ENCODE measurements at regions not wholly inside any gene's neighbourhood (a gene's known extent, or its start where the extent isn't known, plus 50 kb on each side); places are given as distances from the start of the nearest gene placed in this dataset.

DNA sequence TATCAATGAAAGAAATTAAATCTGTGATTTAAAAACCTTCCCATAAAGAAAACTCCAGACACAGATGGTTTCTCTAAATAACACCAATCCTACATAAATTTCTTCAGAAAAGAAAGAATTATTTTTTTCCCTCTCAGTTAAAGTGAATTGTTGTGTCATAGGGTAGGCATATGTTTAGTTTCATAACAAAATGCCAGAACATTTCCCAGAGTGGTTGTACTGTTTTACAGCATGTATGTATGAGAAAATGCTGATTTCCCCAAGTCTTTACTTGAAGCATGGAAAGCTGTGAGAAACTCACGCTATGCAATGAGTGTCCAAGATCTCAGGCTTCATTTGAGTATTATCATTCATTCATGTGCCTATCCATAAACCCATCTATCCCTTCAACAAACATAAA is 582.5 kb downstream of the ELAVL2 start:
- in situ Hi-C loops (cut with HindIII; ENCODE audit: low sequenced_read_pairs), result no loop called here
- no peak for DNase-seq (ENCODE audit: low spot score)

DNA sequence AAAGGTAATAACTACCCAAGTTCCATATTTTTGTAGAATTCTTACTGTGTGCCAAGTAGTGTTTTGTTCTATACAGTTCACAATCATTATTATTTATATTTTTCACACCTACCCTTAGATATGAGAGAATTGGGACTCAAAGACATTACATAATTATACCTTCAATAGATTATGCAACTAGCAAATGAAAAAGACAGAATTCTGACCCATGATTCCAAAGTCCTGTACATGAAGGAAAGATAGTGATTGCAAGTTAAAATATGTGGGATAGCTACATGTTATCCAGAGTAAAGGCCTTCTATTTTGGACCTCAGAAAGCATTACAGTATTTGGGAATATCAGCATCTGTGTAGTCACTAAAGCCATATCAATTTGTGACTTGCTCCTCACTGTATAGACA is 581.0 kb downstream of the ELAVL2 start:
- DNase-seq (ENCODE audit: low spot score), result no peak
- in situ Hi-C loops (cut with HindIII; ENCODE audit: low sequenced_read_pairs), result no loop called here

DNA sequence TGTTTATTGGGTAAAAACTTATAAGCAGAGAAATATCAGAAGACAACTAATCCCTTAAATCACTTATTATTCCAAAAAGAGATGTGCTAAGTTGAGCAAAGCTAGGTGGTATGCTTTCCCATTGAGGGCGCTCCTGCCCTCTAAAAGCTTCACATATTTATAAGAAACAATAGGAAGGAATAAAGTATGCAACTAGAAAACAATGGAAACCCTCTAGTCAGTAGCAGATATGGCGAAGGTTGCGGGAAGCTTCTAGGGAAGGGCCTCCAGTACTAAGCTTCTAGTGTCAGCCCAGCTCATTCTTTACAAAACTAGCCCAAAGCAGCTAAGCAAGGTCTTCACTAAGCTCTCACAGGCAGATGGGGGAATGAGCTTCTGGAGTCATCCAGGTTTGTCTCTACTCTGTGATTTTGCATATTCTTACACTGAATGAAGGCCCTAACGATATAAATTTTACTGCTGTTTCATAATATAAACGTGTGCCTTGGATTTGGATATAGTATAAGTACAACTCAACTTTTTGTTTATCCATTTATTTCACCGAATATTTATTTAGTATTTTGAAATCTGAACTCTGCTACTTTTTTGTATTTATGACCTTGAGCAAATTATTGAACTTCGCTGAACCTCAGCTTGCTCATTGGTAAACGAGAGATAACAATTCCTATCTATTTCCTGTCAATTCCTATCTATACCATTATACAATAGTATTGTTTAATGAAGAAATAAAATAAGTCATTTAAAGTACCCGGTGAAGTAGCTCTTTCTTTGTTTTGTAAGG is 571.4 kb downstream of the ELAVL2 start:
- in situ Hi-C loops (cut with HindIII; ENCODE audit: low sequenced_read_pairs), result no loop called here
- no peak for DNase-seq (ENCODE audit: low spot score)

DNA sequence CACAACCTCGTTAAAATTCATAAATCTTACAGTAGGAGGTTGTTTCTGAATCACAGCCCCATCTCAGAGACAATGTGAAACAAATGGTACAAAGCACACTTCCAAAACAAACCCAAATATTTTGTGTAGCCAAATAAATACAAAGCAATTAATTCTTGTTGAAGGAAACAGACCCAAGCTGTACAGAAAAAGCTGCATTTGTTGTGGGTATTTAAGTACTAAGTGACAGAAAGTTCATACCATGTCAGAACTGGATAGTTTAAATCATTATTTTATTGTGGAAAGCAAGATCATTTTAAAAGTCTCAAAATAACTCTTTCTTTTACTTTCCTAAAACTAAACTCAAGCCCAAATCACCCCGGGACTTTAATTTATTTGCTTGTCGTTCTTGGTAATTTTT is 570.7 kb downstream of the ELAVL2 start:
- in situ Hi-C loops (cut with HindIII; ENCODE audit: low sequenced_read_pairs), result no loop called here
- no peak for DNase-seq (ENCODE audit: low spot score)

DNA sequence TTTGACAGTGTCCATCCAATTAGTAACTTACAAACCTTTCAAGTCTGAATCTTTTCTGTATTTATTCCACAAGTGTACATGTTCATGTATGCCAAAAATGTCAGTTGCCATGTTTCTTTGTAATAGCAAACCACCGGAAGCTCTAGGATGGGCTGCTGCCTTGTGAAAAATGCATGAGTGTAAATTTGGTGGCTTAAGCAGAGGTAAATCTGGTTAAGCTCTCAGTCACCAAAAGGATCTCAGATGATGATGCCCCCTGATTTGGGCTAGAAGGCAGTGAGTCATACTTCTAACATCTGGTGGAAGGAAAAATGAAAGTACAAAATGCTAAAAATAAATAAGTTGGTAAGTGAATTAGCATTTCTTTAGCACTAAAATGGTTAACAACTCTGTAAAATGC is 567.5 kb downstream of the ELAVL2 start:
- in situ Hi-C loops (cut with HindIII; ENCODE audit: low sequenced_read_pairs), result no loop called here
- DNase-seq (ENCODE audit: low spot score), result no peak

DNA sequence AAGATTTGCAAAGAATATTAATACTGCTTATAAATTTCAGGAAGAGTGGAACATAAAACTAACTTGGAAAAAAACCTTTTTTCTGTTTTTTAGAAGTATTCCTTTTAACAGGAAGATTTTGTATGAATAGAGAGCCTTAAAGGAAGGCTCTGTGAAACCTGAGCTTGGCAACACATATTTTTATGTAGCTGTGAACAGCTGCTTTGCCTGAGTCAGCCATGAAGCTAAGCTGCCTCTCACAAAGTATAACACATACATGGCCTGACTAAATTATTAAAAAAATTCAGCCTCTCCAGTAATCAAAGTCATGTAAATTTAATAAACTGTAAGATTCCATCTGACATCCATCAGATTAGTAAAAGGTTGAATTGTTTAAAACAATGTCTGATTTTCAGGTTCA is 547.5 kb downstream of the ELAVL2 start:
- DNase-seq (ENCODE audit: low spot score), result no peak
- in situ Hi-C loops (cut with HindIII; ENCODE audit: low sequenced_read_pairs), result no loop called here

DNA sequence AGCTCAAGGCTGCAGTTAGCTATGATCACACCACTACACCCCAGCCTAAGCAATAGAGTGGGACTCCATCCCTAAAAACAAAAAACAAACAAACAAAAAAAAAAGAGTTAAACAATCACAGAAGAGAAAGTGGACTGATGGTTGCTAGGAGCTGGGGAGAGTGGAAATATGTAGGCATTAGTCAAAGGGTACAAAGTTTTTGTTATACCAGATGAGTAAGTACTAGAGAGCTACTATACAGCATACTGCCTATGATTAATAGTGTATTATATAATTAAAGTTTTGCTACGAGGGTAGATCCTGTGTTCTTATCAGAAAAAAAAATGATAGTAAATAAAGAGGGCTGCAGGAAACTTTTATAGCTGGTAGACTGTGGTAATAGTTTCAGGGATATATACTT is 538.6 kb downstream of the ELAVL2 start:
- in situ Hi-C loops (cut with HindIII; ENCODE audit: low sequenced_read_pairs), result no loop called here
- DNase-seq (ENCODE audit: low spot score), result no peak

DNA sequence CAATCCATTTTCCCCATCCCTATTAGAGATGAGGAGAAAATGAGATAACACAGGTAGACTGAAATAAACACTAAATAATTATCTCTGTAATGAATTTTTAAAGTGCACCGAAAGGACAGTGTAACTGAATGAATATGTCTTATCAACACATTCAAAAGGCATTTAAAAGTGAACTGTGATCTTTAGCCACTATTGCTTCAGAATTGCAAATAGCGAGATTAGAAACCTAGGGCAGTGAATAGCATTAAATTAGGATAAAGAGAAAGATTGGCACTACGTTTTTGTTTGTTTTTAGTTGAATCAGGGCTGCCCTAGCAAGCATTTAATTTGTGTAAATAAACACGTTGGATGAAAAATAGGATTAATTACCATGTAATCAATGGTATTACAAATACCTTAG is 537.5 kb downstream of the ELAVL2 start:
- in situ Hi-C loops (cut with HindIII; ENCODE audit: low sequenced_read_pairs), result no loop called here

DNA sequence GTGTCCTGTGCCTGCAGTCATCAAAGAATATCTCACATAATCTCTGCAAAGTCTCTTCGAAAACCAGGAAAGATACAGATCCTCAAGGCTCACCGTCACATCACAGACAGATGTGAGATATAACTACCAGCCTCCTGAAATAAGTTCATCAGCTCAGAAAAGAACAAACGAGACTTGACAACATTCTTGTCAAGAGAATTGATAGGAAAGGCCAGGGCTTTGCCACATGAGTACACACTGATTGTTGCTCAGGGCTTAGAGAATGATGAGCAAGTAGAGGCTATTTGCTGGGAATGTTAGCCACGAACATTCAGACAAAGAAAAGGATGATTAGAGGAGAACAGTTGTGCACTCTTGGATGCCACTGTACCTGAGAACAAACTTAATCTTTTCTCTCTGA is 535.1 kb downstream of the ELAVL2 start:
- DNase-seq (ENCODE audit: low spot score), result no peak
- in situ Hi-C loops (cut with HindIII; ENCODE audit: low sequenced_read_pairs), result no loop called here

More for the DNA sequence above, 537.5 kb downstream of the ELAVL2 start:
- DNase-seq (ENCODE audit: low spot score), result no peak

DNA sequence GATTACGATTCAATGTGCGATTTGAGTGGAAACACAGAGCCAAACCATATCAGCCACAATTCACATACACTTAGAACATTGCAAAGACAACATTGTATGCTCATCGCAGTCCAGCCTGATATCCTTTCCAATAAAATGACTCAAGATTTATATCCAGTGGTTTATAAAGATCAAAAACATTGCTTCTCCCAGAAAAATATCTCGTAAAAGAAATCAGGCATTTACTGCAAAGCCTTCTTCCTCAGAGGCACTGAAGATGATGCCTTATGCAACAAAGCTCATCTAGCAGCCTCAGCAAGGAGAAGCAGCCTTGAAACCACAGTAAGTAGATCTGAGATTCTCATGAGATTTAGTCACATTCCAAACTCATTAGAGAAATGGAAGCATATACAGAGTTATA is 523.8 kb downstream of the ELAVL2 start:
- in situ Hi-C loops (cut with HindIII; ENCODE audit: low sequenced_read_pairs), result no loop called here
- DNase-seq (ENCODE audit: low spot score), result no peak

DNA sequence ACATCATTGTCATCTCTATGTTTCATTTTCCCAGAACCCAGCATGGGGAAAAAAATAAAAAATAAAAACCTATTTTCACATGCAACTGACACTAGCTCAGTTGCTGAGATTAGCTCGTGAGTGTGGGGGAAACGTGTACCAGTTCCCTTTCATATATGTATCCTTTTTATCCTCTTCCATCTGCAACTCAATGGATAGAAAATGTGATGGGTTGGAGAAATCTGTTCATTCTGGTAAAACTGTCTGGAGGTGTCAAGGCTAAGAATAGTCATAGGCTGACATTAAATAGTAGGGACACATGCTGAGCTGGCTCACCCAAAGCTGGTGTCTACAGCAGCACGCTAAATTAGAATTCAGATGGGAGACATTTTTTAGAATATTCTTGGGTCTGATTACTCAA is 519.3 kb downstream of the ELAVL2 start:
- DNase-seq (ENCODE audit: low spot score), result no peak
- in situ Hi-C loops (cut with HindIII; ENCODE audit: low sequenced_read_pairs), result no loop called here

DNA sequence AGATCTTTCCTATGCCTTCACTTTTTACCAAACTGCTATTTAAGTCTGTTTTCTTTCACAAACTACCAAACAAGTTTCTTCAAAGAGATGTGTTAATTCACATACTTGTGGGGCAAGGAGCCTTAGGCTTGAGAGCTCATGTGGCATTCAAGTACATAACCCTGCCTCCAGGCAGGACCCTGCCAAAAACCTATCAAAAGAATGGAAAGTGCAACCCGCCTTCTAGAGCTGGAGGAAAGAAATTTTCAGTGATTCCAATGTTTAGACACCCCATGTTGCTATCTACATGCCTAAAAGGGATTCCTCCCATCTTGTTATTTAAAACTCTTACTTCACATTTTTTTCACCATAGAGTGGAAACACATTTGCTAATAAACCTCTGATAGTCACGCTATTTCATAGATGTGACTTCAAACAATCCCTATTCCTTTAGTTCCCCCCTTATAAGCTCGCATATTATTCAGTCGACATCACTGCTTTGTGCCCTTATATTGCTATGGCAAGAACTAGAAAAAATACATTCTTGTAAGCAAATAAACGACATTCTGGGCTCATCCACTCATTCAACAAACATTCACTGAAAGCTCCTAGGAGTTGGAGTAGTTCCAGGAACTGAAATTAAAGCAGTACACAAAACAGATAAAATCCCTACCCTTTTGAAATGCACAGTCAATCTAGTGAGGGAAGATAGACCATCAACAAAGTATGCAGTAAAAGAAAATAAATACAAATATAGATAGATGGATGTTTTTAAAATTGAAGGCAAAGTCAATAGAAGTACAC is 518.1 kb downstream of the ELAVL2 start:
- in situ Hi-C loops (cut with HindIII; ENCODE audit: low sequenced_read_pairs), result no loop called here
- no peak for DNase-seq (ENCODE audit: low spot score)

DNA sequence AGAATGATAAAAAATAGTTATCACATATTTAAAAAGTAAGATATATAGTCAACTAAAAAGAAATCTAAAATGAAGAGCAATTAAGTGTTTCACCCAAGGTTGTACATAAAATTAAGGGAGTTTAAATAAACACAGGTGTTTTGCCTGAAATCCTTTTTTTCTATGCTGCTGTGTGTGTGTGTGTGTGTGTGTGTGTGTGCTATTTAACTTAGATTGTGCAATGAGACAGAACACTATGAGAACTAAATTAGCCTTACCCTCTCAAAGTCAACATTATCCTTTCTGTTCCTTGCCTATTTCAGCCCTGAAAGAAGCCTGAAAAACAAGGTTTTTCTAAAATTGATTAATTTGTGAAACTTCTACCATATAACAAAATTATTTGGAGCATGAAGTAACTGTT is 516.2 kb downstream of the ELAVL2 start:
- DNase-seq (ENCODE audit: low spot score), result no peak
- in situ Hi-C loops (cut with HindIII; ENCODE audit: low sequenced_read_pairs), result no loop called here

DNA sequence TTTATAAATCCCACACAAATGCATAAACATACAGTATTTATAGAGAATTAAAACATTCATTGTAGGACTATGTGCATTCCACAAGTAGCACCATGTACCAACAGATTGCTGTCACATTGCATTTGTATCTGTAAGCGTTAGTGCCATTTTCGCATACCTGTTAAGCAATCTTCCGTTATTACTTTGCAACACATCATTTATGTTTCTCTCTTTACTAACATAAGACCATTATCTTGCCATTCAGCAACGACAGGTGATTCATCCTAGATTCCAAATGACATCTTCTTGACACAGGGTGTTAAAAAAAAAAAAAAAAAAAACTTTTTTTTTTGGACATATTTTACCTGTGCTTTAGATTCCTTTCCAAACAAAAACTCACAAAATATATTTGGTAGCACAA is 511.8 kb downstream of the ELAVL2 start:
- no peak for DNase-seq (ENCODE audit: low spot score)
- in situ Hi-C loops (cut with HindIII; ENCODE audit: low sequenced_read_pairs), result no loop called here

DNA sequence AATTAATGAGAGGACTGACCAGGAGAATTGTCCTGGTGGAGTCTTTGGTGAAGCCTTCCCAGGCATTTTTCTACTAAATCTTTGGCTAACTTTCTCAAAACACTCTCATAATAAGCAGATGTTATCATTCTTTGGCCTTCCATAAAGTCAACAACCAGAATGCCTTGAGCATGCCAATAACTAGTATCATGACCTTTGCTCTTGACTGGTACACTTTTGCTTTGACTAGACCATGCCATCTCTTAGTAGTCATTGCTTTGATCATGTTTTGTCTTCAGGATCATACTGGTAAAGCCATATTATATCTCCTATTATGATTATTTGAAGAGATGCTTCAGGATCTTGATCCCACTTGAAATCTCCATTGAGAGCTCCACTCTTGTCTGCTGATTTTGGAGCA is 506.9 kb downstream of the ELAVL2 start:
- DNase-seq (ENCODE audit: low spot score), result no peak
- in situ Hi-C loops (cut with HindIII; ENCODE audit: low sequenced_read_pairs), result no loop called here

DNA sequence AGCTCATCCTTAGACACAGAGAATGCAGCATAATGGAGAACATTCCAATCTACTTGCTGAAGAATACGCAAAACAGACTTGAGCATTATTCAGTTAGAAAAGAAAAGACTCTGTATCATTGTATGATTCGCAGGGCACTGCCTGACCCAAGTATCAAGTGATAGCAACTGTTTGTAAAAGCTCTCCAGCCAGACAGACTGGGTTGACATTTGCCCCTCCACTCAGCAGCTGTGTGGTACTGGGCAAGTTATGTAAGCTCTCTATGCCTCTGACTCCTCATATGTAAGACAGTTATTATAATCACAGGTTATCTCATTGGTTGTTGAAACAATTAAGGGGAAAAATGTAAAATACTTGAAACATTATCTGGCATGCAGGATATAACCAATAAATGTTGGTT is 505.0 kb downstream of the ELAVL2 start:
- in situ Hi-C loops (cut with HindIII; ENCODE audit: low sequenced_read_pairs), result no loop called here
- DNase-seq (ENCODE audit: low spot score), result no peak

DNA sequence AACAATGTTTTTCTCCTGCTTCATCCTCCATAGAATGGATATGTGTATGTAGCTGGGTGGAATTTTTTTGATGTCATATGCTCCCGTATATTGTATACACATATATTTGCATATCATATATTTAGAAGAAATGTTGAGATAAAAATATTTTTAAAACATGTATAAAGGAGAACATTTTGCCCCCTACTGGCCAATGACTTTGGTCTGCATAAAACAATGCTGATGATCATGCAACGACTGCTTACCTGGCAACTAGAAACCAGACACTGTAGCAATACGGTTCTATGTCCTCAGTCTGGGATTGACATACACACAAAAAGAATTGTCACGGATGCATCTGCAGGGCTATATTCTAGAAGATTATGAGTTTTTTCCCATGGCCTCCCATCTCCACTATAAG is 503.6 kb downstream of the ELAVL2 start:
- in situ Hi-C loops (cut with HindIII; ENCODE audit: low sequenced_read_pairs), result no loop called here
- no peak for DNase-seq (ENCODE audit: low spot score)

DNA sequence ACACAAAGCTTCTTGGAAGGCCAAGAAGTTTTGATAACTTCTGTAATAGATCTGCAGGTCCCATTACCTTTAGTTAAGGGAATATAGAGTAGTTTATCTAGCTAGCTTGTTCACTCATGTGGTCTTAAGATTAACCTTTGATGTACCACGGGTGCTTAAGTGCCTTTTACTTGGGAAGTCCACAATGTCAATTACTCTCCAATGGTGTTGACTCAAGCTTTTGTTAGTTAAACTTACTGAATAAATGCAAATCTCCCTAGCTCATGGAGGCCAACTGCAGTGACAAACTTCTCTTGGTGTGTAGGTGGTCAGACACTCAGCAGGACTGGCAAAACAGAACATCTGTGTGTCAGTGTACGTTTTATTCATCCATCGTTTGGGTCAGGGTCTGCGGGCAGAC is 501.5 kb downstream of the ELAVL2 start:
- no peak for DNase-seq (ENCODE audit: low spot score)
- in situ Hi-C loops (cut with HindIII; ENCODE audit: low sequenced_read_pairs), result no loop called here

DNA sequence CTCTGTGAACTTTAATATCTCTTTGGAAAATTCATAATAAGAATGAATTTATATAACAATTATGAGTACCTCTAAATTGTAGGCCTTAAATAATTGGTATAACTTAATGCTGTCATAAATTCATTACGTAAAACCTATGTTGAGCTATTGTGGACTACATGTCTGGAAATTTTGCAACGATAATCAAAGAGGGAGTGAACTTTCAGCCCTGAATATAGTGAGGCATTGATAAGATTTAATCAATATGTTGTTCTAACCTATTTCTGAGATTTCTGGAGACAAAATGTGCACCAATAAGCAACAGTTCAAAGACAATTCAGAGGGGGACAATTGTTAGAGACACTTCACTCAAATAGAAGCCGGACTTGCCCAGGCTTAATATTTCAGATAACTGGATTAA is 499.4 kb downstream of the ELAVL2 start:
- no peak for DNase-seq (ENCODE audit: low spot score)
- in situ Hi-C loops (cut with HindIII; ENCODE audit: low sequenced_read_pairs), result no loop called here

DNA sequence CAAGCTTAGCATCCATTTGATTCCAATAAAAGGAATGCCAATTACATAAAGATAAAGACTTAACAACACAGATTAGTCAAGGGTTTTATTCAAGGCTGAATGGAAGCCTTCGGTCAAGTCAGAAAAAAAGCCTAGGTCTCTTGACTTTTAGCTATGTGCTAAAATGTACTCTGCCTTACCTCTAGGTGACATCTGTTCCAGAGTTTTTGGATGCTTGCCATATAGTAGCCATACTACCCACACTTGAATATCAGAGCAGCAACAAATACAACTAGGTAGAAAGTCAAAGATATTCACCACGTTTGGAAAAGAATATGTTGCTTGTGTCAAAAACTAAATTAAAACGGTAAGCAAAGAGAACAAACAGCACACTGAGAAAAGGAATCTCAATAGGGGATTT is 484.7 kb downstream of the ELAVL2 start:
- in situ Hi-C loops (cut with HindIII; ENCODE audit: low sequenced_read_pairs), result no loop called here
- no peak for DNase-seq (ENCODE audit: low spot score)

DNA sequence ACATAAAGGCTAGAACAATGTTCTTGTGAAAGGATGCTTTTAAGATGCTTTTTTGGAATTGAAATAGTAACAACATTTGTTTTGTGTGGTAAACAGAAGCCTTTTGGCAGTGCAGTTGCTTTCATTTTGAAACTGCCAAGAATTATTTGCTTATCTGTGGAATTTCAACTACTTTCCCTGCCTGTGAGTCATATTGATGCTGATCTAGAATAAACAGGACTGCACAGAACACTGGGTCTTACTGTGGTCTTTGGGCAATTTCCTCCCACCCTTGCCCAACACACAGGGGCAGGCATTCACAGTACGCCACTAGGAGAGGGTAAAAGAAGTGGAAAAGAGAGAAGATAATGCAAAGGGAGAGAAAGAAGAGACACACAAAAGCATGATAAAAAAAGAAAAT is 483.7 kb downstream of the ELAVL2 start:
- DNase-seq (ENCODE audit: low spot score), result peak; percentile 3
- in situ Hi-C loops (cut with HindIII; ENCODE audit: low sequenced_read_pairs), result no loop called here

All from G401 (cell line).